Endothelial cell of umbilical vein (primary cell): ENCODE measurements at regions not wholly inside any gene's neighbourhood (a gene's known extent, or its start where the extent isn't known, plus 50 kb on each side); places are given as distances from the start of the nearest gene placed in this dataset.

Experiments
- BruUV-seq: library from RNA; stranded (reverse); fragments of 400-500 nt; replicated peaks from 2 replicates; lab custom pipeline; 2021; lab: Mats Ljungman, UMichigan
- CTCF ChIA-PET: fragments of 300-600, 350-600 bp; sonication (Branson Sonifier 250); formaldehyde crosslinking; loops from one replicate; lab custom pipeline; 2021; ENCODE audit warnings: antibody characterized with exemption, inconsistent platforms; lab: Charles Lee
- POLR2A ChIA-PET: fragments of 300-600, 350-600 bp; sonication (Branson Sonifier 250); formaldehyde crosslinking; loops from one replicate; lab custom pipeline; 2021; ENCODE audit warnings: antibody characterized with exemption, inconsistent platforms; lab: Charles Lee
- DNase-seq: peaks from one replicate; pipeline ENCODE4 v3.0.0-alpha.2; 2011; ENCODE audit warnings: low read depth, low spot score
- FAIRE-seq: peaks from 2 replicates; lab custom pipeline; 2011; peaks lifted over from hg19 to GRCh38; lab: Jason Lieb, UNC
- H2AFZ ChIP-seq: 2 replicates; pipeline ENCODE4 v1.6.0; 2012; ENCODE audit warnings: low read depth, low read length, control low read depth, inconsistent platforms
- H3K27ac ChIP-seq: 2 replicates; pipeline ENCODE4 v1.5.1; 2011; ENCODE audit warnings: low read depth, mild to moderate bottlenecking, control low read depth, low read length, moderate library complexity; ENCODE audit not compliant: insufficient read depth
- H3K27me3 ChIP-seq, 2 experiments: 2 replicates each; pipeline versions ENCODE4 v1.6.0 to v1.6.1; 2011; ENCODE audit warnings: low read length in 2 of 2, mixed read lengths in 1 of 2; ENCODE audit not compliant: control insufficient read depth in 2 of 2, insufficient read depth in 2 of 2
- H3K36me3 ChIP-seq, 2 experiments: 2 replicates in 1 of 2; 3 replicates in 1 of 2; pipeline ENCODE4 v1.5.1; 2011; ENCODE audit warnings: low read length in 2 of 2, mild to moderate bottlenecking in 1 of 2, moderate library complexity in 1 of 2; ENCODE audit not compliant: control insufficient read depth in 2 of 2, insufficient read depth in 2 of 2; ENCODE audit errors: extremely low read depth in 1 of 2
- H3K4me1 ChIP-seq: 3 replicates; pipeline ENCODE4 v1.5.1; 2011; ENCODE audit warnings: mild to moderate bottlenecking, low read length; ENCODE audit not compliant: control insufficient read depth, insufficient read depth; ENCODE audit errors: extremely low read depth
- H3K4me2 ChIP-seq: 2 replicates; pipeline ENCODE4 v1.6.1; 2011; ENCODE audit warnings: low read length, control low read depth, mixed read lengths; ENCODE audit not compliant: insufficient read depth
- H3K4me3 ChIP-seq, 3 experiments: fragments of 200-600 bp in 1 of 3; sonication (generic), shearing (Covaris generic) in 1 of 3; replicated peaks in 1 of 3; 2 replicates each; pipeline ENCODE4 v1.5.1; 2011 to 2016; ENCODE audit warnings: control low read depth in 3 of 3, low read length in 3 of 3, mild to moderate bottlenecking in 2 of 3, inconsistent platforms in 1 of 3, low read depth in 1 of 3, moderate library complexity in 1 of 3; ENCODE audit not compliant: insufficient read depth in 1 of 3
- H3K79me2 ChIP-seq: 2 replicates; pipeline ENCODE4 v1.6.0; 2012; ENCODE audit warnings: low read length, inconsistent platforms; ENCODE audit not compliant: control insufficient read depth, insufficient read depth
- H3K9ac ChIP-seq: replicated peaks from 2 replicates; pipeline ENCODE3; 2011; ENCODE audit warnings: low read length, control low read depth; ENCODE audit not compliant: insufficient read depth; ENCODE audit errors: extremely low read depth
- H3K9me1 ChIP-seq: replicated peaks from 3 replicates; pipeline ENCODE4 v1.6.0; 2011; ENCODE audit warnings: mild to moderate bottlenecking, low read length; ENCODE audit not compliant: control insufficient read depth, insufficient read depth; ENCODE audit errors: extremely low read depth
- H3K9me3 ChIP-seq: replicated peaks from 2 replicates; pipeline ENCODE4 v1.5.1; 2012; ENCODE audit warnings: low read length, inconsistent platforms; ENCODE audit not compliant: control insufficient read depth, insufficient read depth
- H4K20me1 ChIP-seq: replicated peaks from 2 replicates; pipeline ENCODE3; 2011; ENCODE audit warnings: mild to moderate bottlenecking, low read length; ENCODE audit not compliant: control insufficient read depth, insufficient read depth; ENCODE audit errors: extremely low read depth
- EZH2 ChIP-seq: IDR thresholded peaks from 2 replicates; pipeline ENCODE4 v1.6.1; 2012; ENCODE audit warnings: borderline replicate concordance, low read depth, mild to moderate bottlenecking, moderate library complexity, low read length, inconsistent platforms; ENCODE audit not compliant: severe bottlenecking
- FOS ChIP-seq: IDR thresholded peaks from 2 replicates; pipeline ENCODE4 v1.6.1; 2011; ENCODE audit warnings: mild to moderate bottlenecking, low read length, moderate library complexity, borderline replicate concordance; ENCODE audit not compliant: insufficient read depth
- GATA2 ChIP-seq: IDR thresholded peaks from 2 replicates; pipeline ENCODE4 v1.7.0; 2011; ENCODE audit warnings: low read depth, mild to moderate bottlenecking, moderate library complexity, mixed read lengths, low read length; ENCODE audit not compliant: insufficient read length, insufficient read depth
- JUN ChIP-seq: IDR thresholded peaks from 2 replicates; pipeline ENCODE4 v1.6.1; 2011; ENCODE audit warnings: borderline replicate concordance, low read depth; ENCODE audit not compliant: insufficient read length, insufficient read depth
- MYC ChIP-seq: IDR thresholded peaks from one replicate; pipeline ENCODE4 v1.6.1; 2011; ENCODE audit warnings: mild to moderate bottlenecking, low read depth, low read length
- POLR2A ChIP-seq: IDR thresholded peaks from 2 replicates; pipeline ENCODE4 v1.6.1; 2012; ENCODE audit warnings: low read depth, mild to moderate bottlenecking, control low read depth, low read length
- POLR2AphosphoS5 ChIP-seq: IDR thresholded peaks from 2 replicates; pipeline ENCODE4 v1.6.1; 2012; ENCODE audit warnings: low read depth, mild to moderate bottlenecking, control low read depth, low read length, moderate library complexity; ENCODE audit not compliant: insufficient read depth
- dilution Hi-C: fragments of 300-500 bp; cut with MboI; formaldehyde crosslinking; loops from one replicate; pipeline ENCODE4 v1.15.0; 2019; ENCODE audit warnings: low sequenced_read_pairs; ENCODE audit not compliant: extremely low pct_ligation_motif_present
- intact Hi-C: fragments of 100-400 bp; cut with micrococcal nuclease; formaldehyde crosslinking; loops from one replicate; pipeline ENCODE4 v1.10.0; 2022
- TF ChIP-seq, protein P1 (sequence below): IDR thresholded peaks from 2 replicates; pipeline ENCODE4 v1.6.1; 2011; ENCODE audit not compliant: insufficient read depth, insufficient read length
- TF ChIP-seq, protein P2 (sequence below), 2 donors: IDR thresholded peaks; 1 replicate in 1 of 2; 2 replicates in 1 of 2; pipeline ENCODE4 v1.5.1; 2011; ENCODE audit warnings: low read length in 2 of 2, mild to moderate bottlenecking in 2 of 2, moderate library complexity in 2 of 2, control low read depth in 1 of 2, inconsistent platforms in 1 of 2, low read depth in 1 of 2; ENCODE audit not compliant: insufficient read depth in 1 of 2; ENCODE audit errors: extremely low read depth in 1 of 2

- POLR2A ChIA-PET: no interaction called here
- Histone ChIP-seq H3K4me1 (peaks cover 2% of the 10 kb centered on the region), H3K4me2 (no peak overlapping the region), H3K27me3 (peaks cover 0 to 3% of the 10 kb centered on the region in 2 experiments), H4K20me1 (no peaks in the 10 kb centered on the region), H2AFZ (no peak overlapping the region), H3K9me3 (no peaks in the 10 kb centered on the region), H3K36me3 (no peaks in the 10 kb centered on the region), H3K9ac (no peak overlapping the region), H3K27ac (no peak overlapping the region), H3K4me3 (no peak overlapping the region), H3K9me1 (no peaks in the 10 kb centered on the region), H3K79me2 (no peaks in the 10 kb centered on the region)
- dilution Hi-C loops (no loop called here), intact Hi-C loops (no loop called here)
- FAIRE-seq (no peak), DNase-seq (no peak)
- no TSS peak for BruUV-seq
- CTCF ChIA-PET: no interaction called here
- TF ChIP-seq GATA2 (no peak), EZH2 (no peak), FOS (no peak), POLR2A (no peak), MYC (no peak), JUN (no peak), POLR2AphosphoS5 (no peak)
- TF ChIP-seq, protein P1, sequence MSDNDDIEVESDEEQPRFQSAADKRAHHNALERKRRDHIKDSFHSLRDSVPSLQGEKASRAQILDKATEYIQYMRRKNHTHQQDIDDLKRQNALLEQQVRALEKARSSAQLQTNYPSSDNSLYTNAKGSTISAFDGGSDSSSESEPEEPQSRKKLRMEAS: no peak
- TF ChIP-seq, protein P2, sequence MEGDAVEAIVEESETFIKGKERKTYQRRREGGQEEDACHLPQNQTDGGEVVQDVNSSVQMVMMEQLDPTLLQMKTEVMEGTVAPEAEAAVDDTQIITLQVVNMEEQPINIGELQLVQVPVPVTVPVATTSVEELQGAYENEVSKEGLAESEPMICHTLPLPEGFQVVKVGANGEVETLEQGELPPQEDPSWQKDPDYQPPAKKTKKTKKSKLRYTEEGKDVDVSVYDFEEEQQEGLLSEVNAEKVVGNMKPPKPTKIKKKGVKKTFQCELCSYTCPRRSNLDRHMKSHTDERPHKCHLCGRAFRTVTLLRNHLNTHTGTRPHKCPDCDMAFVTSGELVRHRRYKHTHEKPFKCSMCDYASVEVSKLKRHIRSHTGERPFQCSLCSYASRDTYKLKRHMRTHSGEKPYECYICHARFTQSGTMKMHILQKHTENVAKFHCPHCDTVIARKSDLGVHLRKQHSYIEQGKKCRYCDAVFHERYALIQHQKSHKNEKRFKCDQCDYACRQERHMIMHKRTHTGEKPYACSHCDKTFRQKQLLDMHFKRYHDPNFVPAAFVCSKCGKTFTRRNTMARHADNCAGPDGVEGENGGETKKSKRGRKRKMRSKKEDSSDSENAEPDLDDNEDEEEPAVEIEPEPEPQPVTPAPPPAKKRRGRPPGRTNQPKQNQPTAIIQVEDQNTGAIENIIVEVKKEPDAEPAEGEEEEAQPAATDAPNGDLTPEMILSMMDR (IDR thresholded peaks at IDR 0.05; ENCODE audit: extremely low read depth in 1 of 2, insufficient read depth in 1 of 2, low read depth in 1 of 2, low read length in 2 of 2): no peak
Measured at GRCh38 chr11:69562816-69563215, 78.1 kb upstream of the CCND1 start.
